Neural cell (in vitro differentiated cells): ENCODE measurements at regions not wholly inside any gene's neighbourhood (a gene's known extent, or its start where the extent isn't known, plus 50 kb on each side); places are given as distances from the start of the nearest gene placed in this dataset.

ENCODE experiments used
- H2AFZ ChIP-seq: fragments of 200-600, 300-800 bp; sonication (generic), shearing (Covaris generic); 2 replicates; pipeline ENCODE4 v1.6.0; 2014; ENCODE audit warnings: low read depth, mild to moderate bottlenecking, antibody characterized with exemption, low read length, moderate library complexity
- H3F3A ChIP-seq: fragments of 200-600 bp; shearing (Covaris generic); 2 replicates; pipeline ENCODE4 v1.6.1; 2016; ENCODE audit warnings: mild to moderate bottlenecking, moderate library complexity, mixed read lengths, antibody characterized with exemption, low read length; ENCODE audit not compliant: insufficient read depth, poor library complexity, severe bottlenecking
- H3K27ac ChIP-seq: fragments of 200-600, 300-800 bp; sonication (generic), shearing (Covaris generic); 2 replicates; pipeline ENCODE4 v1.5.1; 2014; ENCODE audit warnings: mild to moderate bottlenecking, low read length, moderate library complexity
- H3K27me3 ChIP-seq: fragments of 300-800, 200-600 bp; sonication (generic), shearing (Covaris generic); 2 replicates; pipeline ENCODE4 v1.6.0; 2014; ENCODE audit warnings: mild to moderate bottlenecking, low read depth, low read length, moderate library complexity; ENCODE audit not compliant: insufficient read depth
- H3K36me3 ChIP-seq: fragments of 300-800, 200-600 bp; sonication (generic), shearing (Covaris generic); 2 replicates; pipeline ENCODE4 v1.5.1; 2014; ENCODE audit warnings: mild to moderate bottlenecking, antibody characterized with exemption, low read length, moderate library complexity; ENCODE audit not compliant: insufficient read depth
- H3K4me2 ChIP-seq: fragments of 300-800, 200-600 bp; sonication (generic), shearing (Covaris generic); 2 replicates; pipeline ENCODE4 v1.6.0; 2014; ENCODE audit warnings: mild to moderate bottlenecking, low read length
- H3K4me3 ChIP-seq: fragments of 300-800, 200-600 bp; sonication (generic), shearing (Covaris generic); 2 replicates; pipeline ENCODE4 v1.5.1; 2014; ENCODE audit warnings: mild to moderate bottlenecking, low read length, moderate library complexity
- H3K79me2 ChIP-seq: fragments of 200-600 bp; shearing (Covaris generic); replicated peaks from 2 replicates; pipeline ENCODE4 v1.6.0; 2014; ENCODE audit warnings: mild to moderate bottlenecking, low read length, moderate library complexity; ENCODE audit not compliant: insufficient read depth
- H3K9ac ChIP-seq: fragments of 300-800, 200-600 bp; sonication (generic), shearing (Covaris generic); 2 replicates; pipeline ENCODE4 v1.6.1; 2016; ENCODE audit warnings: mild to moderate bottlenecking, low read length, mixed read lengths
- H3K9me2 ChIP-seq: fragments of 200-600 bp; shearing (Covaris generic); 2 replicates; pipeline ENCODE4 v1.6.1; 2016; ENCODE audit warnings: mild to moderate bottlenecking, low read length, mixed read lengths; ENCODE audit not compliant: insufficient read depth
- H3K9me3 ChIP-seq: fragments of 200-600, 300-800 bp; sonication (generic), shearing (Covaris generic); 2 replicates; pipeline ENCODE4 v1.6.1; 2016; ENCODE audit warnings: mild to moderate bottlenecking, mixed run types, low read length, moderate library complexity, mixed read lengths
- H4K20me1 ChIP-seq: fragments of 200-600 bp; shearing (Covaris generic); 2 replicates; pipeline ENCODE4 v1.6.1; 2016; ENCODE audit warnings: mild to moderate bottlenecking, mixed run types; ENCODE audit not compliant: insufficient read depth
- EP300 ChIP-seq: fragments of 450-650 bp; conservative IDR thresholded peaks from 2 replicates; pipeline ENCODE4 v1.6.1; 2014; ENCODE audit warnings: antibody characterized with exemption, mild to moderate bottlenecking, moderate library complexity; ENCODE audit not compliant: poor library complexity, severe bottlenecking
- EZH2 ChIP-seq: fragments of 200-600, 300-800 bp; shearing (Covaris generic), sonication (generic); IDR thresholded peaks from 2 replicates; pipeline ENCODE4 v1.6.1; 2014; ENCODE audit warnings: antibody characterized with exemption, low read length, borderline replicate concordance, mild to moderate bottlenecking; ENCODE audit not compliant: insufficient read depth, poor library complexity, severe bottlenecking
- MXI1 ChIP-seq: fragments of 450-650 bp; conservative IDR thresholded peaks from 2 replicates; pipeline ENCODE4 v1.6.1; 2014; ENCODE audit warnings: antibody characterized with exemption, mild to moderate bottlenecking; ENCODE audit not compliant: poor library complexity, severe bottlenecking
- POLR2AphosphoS5 ChIP-seq: IDR thresholded peaks from 2 replicates; pipeline ENCODE4 v1.6.1; 2012
- RAD21 ChIP-seq: fragments of 450-650 bp; conservative IDR thresholded peaks from 2 replicates; pipeline ENCODE4 v1.6.1; 2014; ENCODE audit warnings: antibody characterized with exemption, mild to moderate bottlenecking, moderate library complexity
- SMC3 ChIP-seq: fragments of 450-650 bp; conservative IDR thresholded peaks from 2 replicates; pipeline ENCODE4 v1.6.1; 2014; ENCODE audit warnings: antibody characterized with exemption, mild to moderate bottlenecking, moderate library complexity; ENCODE audit not compliant: poor library complexity
- TAF1 ChIP-seq: IDR thresholded peaks from 2 replicates; pipeline ENCODE4 v1.6.1; 2012; ENCODE audit warnings: low read depth
- TF ChIP-seq, protein P1 (sequence below): fragments of 450-650 bp; IDR thresholded peaks from 2 replicates; pipeline ENCODE4 v1.5.1; 2014; ENCODE audit warnings: antibody characterized with exemption, mild to moderate bottlenecking, moderate library complexity; ENCODE audit not compliant: poor library complexity, severe bottlenecking
- TF ChIP-seq, protein P2 (sequence below): IDR thresholded peaks from 2 replicates; pipeline ENCODE4 v1.6.1; 2012; ENCODE audit warnings: borderline replicate concordance

DNA sequence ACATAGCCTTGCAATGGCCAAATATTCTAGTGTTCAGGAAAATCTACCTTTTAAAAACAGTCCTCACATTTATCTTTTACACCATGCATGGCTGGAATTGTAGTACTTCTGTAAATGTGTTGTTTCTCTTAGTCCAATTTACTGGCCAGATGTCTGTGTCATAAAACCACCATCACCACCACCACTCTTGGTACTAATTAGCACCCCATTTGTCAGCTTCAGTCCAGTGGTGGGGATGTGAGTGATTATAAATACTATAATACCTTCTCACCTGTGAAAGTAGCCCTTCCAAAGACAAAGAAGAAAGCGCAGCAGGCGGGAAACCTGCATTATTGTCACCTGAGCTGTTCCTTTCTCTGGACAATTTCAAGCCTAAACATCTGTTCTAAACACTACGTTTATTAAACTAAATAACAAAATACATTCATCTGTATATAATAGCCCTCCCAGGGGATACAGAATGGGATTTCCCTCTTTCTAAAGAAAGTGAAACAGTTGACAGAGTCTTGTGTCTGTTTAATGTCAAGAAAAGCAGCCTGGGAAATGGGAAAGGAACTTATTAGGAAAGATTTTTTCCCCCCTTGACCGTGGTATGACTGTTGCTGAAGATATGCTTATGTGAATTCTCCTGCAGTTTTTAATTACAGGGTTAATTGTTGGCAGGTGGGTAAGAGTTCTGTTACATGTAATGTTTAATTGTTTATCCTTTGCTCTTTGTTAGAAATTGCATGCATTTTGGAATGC lies 144.5 kb upstream of the NUDT12 start:
- Histone ChIP-seq H3K9me3 (no peaks in the 10 kb centered on the region), H3K4me2 (no peak overlapping the region), H3K36me3 (no peaks in the 10 kb centered on the region), H4K20me1 (no peaks in the 10 kb centered on the region), H3K79me2 (no peaks in the 10 kb centered on the region), H2AFZ (no peak overlapping the region), H3K4me3 (no peak overlapping the region), H3K27me3 (no peaks in the 10 kb centered on the region), H3K27ac (no peak overlapping the region), H3K9ac (no peak overlapping the region), H3F3A (no peaks in the 10 kb centered on the region), H3K9me2 (no peaks in the 10 kb centered on the region)
- no peak for TF ChIP-seq MXI1
- TF ChIP-seq RAD21, result no peak
- TF ChIP-seq SMC3, result no peak
- no peak for TF ChIP-seq POLR2AphosphoS5
- TF ChIP-seq, protein P1, sequence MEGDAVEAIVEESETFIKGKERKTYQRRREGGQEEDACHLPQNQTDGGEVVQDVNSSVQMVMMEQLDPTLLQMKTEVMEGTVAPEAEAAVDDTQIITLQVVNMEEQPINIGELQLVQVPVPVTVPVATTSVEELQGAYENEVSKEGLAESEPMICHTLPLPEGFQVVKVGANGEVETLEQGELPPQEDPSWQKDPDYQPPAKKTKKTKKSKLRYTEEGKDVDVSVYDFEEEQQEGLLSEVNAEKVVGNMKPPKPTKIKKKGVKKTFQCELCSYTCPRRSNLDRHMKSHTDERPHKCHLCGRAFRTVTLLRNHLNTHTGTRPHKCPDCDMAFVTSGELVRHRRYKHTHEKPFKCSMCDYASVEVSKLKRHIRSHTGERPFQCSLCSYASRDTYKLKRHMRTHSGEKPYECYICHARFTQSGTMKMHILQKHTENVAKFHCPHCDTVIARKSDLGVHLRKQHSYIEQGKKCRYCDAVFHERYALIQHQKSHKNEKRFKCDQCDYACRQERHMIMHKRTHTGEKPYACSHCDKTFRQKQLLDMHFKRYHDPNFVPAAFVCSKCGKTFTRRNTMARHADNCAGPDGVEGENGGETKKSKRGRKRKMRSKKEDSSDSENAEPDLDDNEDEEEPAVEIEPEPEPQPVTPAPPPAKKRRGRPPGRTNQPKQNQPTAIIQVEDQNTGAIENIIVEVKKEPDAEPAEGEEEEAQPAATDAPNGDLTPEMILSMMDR, result no peak
- no peak for TF ChIP-seq EZH2
- no peak for TF ChIP-seq EP300
- TF ChIP-seq, protein P2, sequence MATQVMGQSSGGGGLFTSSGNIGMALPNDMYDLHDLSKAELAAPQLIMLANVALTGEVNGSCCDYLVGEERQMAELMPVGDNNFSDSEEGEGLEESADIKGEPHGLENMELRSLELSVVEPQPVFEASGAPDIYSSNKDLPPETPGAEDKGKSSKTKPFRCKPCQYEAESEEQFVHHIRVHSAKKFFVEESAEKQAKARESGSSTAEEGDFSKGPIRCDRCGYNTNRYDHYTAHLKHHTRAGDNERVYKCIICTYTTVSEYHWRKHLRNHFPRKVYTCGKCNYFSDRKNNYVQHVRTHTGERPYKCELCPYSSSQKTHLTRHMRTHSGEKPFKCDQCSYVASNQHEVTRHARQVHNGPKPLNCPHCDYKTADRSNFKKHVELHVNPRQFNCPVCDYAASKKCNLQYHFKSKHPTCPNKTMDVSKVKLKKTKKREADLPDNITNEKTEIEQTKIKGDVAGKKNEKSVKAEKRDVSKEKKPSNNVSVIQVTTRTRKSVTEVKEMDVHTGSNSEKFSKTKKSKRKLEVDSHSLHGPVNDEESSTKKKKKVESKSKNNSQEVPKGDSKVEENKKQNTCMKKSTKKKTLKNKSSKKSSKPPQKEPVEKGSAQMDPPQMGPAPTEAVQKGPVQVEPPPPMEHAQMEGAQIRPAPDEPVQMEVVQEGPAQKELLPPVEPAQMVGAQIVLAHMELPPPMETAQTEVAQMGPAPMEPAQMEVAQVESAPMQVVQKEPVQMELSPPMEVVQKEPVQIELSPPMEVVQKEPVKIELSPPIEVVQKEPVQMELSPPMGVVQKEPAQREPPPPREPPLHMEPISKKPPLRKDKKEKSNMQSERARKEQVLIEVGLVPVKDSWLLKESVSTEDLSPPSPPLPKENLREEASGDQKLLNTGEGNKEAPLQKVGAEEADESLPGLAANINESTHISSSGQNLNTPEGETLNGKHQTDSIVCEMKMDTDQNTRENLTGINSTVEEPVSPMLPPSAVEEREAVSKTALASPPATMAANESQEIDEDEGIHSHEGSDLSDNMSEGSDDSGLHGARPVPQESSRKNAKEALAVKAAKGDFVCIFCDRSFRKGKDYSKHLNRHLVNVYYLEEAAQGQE, result no peak

DNA sequence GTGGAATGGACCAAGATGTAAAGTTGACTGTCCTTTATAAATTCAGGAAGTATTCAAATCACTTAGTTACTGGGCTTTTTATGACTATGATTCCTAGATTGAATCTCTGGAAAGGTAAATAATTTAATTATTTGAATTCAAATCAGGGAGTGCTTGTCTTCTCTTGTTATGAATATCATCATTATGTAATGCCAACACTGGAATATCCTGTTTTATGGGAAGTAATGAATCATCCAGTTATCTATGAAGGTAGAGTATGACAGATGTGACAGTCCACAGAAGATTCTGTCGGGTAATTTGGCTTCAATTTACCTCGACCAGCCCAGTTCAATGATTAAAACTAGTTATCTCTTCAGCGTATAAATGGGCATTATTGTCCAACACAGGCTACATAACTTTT lies 141.0 kb upstream of the NUDT12 start:
- H2AFZ ChIP-seq, result no peak overlapping the region
- no peaks in the 10 kb centered on the region for H3K27me3 ChIP-seq

More for the DNA sequence above, 141.0 kb upstream of the NUDT12 start:
- Histone ChIP-seq H3K79me2 (no peaks in the 10 kb centered on the region), H4K20me1 (no peaks in the 10 kb centered on the region), H3K36me3 (no peaks in the 10 kb centered on the region), H3K9ac (no peak overlapping the region), H3K9me2 (no peaks in the 10 kb centered on the region), H3K4me2 (no peak overlapping the region), H3K4me3 (no peak overlapping the region), H3K27ac (no peak overlapping the region), H3F3A (no peaks in the 10 kb centered on the region), H3K9me3 (no peaks in the 10 kb centered on the region)
- TF ChIP-seq RAD21 (no peak), EZH2 (no peak), POLR2AphosphoS5 (no peak), MXI1 (no peak), EP300 (no peak), SMC3 (no peak), TAF1 (no peak)
- TF ChIP-seq, protein P1, result no peak
- TF ChIP-seq, protein P2, result no peak
